Vagina (tissue), 2 donors: ENCODE measurements at regions not wholly inside any gene's neighbourhood (a gene's known extent, or its start where the extent isn't known, plus 50 kb on each side); places are given as distances from the start of the nearest gene placed in this dataset.

Source experiments
- POLR2A ChIP-seq, 2 donors: fragments of 450-650 bp; IDR thresholded peaks; one replicate each; pipeline ENCODE4 v1.6.1; 2017; ENCODE audit warnings: antibody characterized with exemption in 2 of 2, mild to moderate bottlenecking in 2 of 2, moderate library complexity in 2 of 2
- TF ChIP-seq, protein P1 (sequence below), 3 experiments: fragments of 450-650 bp in 2 of 3; fragments of 200-600 bp in 1 of 3; sonication (generic) in 1 of 3; IDR thresholded peaks; one replicate each; pipeline ENCODE4 v1.5.1; 2017 to 2019; ENCODE audit warnings: antibody characterized with exemption in 3 of 3, mild to moderate bottlenecking in 2 of 3, moderate library complexity in 2 of 3

DNA sequence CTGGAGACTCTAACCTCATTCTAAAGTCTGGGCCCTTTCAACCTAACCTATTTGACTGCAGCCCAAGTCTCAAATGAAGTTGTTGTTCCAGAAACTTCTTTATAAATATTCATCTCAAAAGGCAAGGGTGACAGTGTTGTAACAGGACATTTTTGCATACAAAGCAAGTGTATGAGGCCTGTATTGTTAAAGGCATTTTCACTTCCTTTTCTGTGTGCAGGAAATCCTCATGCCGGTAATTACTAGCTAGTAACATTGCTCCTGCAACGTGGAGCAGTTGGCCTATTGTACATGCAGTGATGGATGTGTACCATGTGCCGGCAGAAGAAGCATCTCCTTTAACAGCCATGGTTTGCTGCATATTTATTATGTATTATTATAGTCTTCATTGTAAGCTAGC, 156.5 kb upstream of the RMST start:
- TF ChIP-seq, protein P1, sequence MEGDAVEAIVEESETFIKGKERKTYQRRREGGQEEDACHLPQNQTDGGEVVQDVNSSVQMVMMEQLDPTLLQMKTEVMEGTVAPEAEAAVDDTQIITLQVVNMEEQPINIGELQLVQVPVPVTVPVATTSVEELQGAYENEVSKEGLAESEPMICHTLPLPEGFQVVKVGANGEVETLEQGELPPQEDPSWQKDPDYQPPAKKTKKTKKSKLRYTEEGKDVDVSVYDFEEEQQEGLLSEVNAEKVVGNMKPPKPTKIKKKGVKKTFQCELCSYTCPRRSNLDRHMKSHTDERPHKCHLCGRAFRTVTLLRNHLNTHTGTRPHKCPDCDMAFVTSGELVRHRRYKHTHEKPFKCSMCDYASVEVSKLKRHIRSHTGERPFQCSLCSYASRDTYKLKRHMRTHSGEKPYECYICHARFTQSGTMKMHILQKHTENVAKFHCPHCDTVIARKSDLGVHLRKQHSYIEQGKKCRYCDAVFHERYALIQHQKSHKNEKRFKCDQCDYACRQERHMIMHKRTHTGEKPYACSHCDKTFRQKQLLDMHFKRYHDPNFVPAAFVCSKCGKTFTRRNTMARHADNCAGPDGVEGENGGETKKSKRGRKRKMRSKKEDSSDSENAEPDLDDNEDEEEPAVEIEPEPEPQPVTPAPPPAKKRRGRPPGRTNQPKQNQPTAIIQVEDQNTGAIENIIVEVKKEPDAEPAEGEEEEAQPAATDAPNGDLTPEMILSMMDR (IDR thresholded peaks at IDR 0.05) = no peak
- TF ChIP-seq POLR2A (IDR thresholded peaks at IDR 0.05) = no peak
